Activated B cell treated with CpG ODN at 0.5 μM for 24 hours (primary cell): ENCODE measurements at regions not wholly inside any gene's neighbourhood (a gene's known extent, or its start where the extent isn't known, plus 50 kb on each side); places are given as distances from the start of the nearest gene placed in this dataset.

ENCODE experiments used
- ATAC-seq: fragments of 200-7000 bp; cut with Tn5 transposase; one replicate; pipeline ENCODE4 v1.10.0; 2021; ENCODE audit warnings: low read depth, mild to moderate bottlenecking, moderate library complexity
- CTCF ChIA-PET: fragments of 350-600 bp; sonication (Branson Sonifier 250); formaldehyde crosslinking; loops from one replicate; lab custom pipeline; 2021; ENCODE audit warnings: antibody characterized with exemption; lab: Charles Lee
- POLR2A ChIA-PET: fragments of 350-600 bp; sonication (Branson Sonifier 250); formaldehyde crosslinking; loops from one replicate; lab custom pipeline; 2021; ENCODE audit warnings: antibody characterized with exemption; lab: Charles Lee
- DNase-seq: peaks from one replicate; pipeline ENCODE4 v3.0.0; 2022
- H3K27ac Mint-ChIP-seq: one replicate; pipeline ENCODE4 v1.8.0; 2020; ENCODE audit warnings: mixed read lengths
- H3K27me3 Mint-ChIP-seq: one replicate; pipeline ENCODE4 v1.8.0; 2021; ENCODE audit warnings: mixed read lengths
- H3K36me3 Mint-ChIP-seq: one replicate; pipeline ENCODE4 v1.8.0; 2021; ENCODE audit warnings: low read depth, mixed read lengths
- H3K4me1 Mint-ChIP-seq: one replicate; pipeline ENCODE4 v1.8.0; 2021; ENCODE audit warnings: mixed read lengths
- H3K4me3 Mint-ChIP-seq: one replicate; pipeline ENCODE4 v1.8.0; 2020; ENCODE audit warnings: mild to moderate bottlenecking, mixed read lengths
- H3K9me3 Mint-ChIP-seq: one replicate; pipeline ENCODE4 v1.8.0; 2020; ENCODE audit warnings: mixed read lengths
- intact Hi-C: fragments of 100-400 bp; cut with micrococcal nuclease; formaldehyde crosslinking; loops from one replicate; pipeline ENCODE4 v1.15.1; 2024
- TF ChIP-seq, protein P1 (sequence below): fragments of 200-600 bp; IDR thresholded peaks from one replicate; pipeline ENCODE4 v1.8.0; 2022; ENCODE audit warnings: antibody characterized with exemption, mild to moderate bottlenecking

DNA sequence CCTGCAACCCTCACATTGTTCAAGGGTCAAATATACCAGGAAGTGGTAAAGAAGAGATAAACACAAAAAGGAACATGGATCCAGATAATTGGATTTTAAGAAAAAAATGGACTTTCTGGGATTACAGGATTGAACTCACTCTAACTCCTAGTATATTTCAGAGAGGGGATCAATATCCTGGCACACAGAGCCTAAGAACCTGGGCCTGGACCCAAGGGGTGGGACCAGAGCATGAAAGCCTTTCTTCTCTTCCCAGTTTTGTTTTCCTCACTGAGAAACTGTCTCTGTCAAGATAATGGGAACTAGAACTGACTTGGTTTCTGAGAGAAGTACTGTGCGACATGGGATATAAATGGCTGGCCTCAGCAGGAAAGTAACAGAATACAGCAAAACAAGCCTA lies 422.8 kb upstream of the STXBP6 start:
- Mint-ChIP-seq H3K9me3 (peaks cover 2% of the 10 kb centered on the region), H3K36me3 (no peaks in the 10 kb centered on the region), H3K27ac (no peak overlapping the region), H3K27me3 (no peaks in the 10 kb centered on the region), H3K4me1 (no peaks in the 10 kb centered on the region), H3K4me3 (no peak overlapping the region)
- intact Hi-C loops = no loop called here
- ATAC-seq = no peak
- POLR2A ChIA-PET = no interaction called here
- DNase-seq = no peak
- TF ChIP-seq, protein P1, sequence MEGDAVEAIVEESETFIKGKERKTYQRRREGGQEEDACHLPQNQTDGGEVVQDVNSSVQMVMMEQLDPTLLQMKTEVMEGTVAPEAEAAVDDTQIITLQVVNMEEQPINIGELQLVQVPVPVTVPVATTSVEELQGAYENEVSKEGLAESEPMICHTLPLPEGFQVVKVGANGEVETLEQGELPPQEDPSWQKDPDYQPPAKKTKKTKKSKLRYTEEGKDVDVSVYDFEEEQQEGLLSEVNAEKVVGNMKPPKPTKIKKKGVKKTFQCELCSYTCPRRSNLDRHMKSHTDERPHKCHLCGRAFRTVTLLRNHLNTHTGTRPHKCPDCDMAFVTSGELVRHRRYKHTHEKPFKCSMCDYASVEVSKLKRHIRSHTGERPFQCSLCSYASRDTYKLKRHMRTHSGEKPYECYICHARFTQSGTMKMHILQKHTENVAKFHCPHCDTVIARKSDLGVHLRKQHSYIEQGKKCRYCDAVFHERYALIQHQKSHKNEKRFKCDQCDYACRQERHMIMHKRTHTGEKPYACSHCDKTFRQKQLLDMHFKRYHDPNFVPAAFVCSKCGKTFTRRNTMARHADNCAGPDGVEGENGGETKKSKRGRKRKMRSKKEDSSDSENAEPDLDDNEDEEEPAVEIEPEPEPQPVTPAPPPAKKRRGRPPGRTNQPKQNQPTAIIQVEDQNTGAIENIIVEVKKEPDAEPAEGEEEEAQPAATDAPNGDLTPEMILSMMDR = no peak
- CTCF ChIA-PET = no interaction called here

DNA sequence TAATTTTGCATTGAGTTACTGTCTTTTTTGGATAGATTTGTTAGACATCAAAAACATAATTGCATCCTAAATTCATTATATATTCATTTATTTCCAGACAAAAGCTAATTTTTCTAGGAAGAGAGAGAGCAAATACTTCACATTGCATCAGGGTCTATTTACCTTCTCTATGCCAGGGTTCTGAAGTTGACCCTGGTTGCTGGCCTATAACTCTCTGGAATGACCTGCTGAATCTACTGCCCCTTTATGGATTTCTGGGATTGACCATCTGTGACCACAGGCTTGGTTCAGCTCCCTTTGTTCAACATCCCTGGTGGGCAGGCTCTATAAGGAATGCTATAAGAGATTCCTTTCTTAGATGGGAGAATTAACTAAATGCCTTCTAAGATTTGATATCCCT lies 414.8 kb upstream of the STXBP6 start:
- ATAC-seq (no peak), DNase-seq (no peak)
- Mint-ChIP-seq H3K27ac (no peak overlapping the region), H3K4me1 (no peaks in the 10 kb centered on the region), H3K4me3 (no peak overlapping the region), H3K27me3 (no peaks in the 10 kb centered on the region), H3K36me3 (no peaks in the 10 kb centered on the region), H3K9me3 (peaks cover 9% of the 10 kb centered on the region)
- intact Hi-C loops = no loop called here
- TF ChIP-seq, protein P1 = no peak
- CTCF ChIA-PET = no interaction called here
- POLR2A ChIA-PET = no interaction called here

DNA sequence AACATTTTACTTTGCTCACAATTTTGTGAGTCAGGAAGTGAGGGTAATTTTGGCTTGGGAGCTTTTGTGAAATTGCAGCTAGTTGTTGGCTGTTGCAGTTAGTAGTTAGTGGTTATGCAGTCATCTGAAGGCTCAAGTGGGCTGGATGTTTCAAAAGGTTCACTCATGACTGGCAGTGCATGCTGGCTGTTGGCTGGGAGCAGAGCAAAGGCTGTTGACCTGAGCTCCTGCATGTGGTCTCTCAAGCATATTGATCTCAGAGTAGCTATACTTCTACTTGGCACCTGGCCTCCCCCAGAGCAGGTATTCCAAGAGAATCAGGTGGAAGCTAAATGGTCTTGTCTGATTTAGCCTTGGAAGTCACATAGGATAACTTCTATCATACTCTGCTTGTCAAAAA lies 414.1 kb upstream of the STXBP6 start:
- no peaks in the 10 kb centered on the region for H3K4me1 Mint-ChIP-seq
- ChIA-PET POLR2A (no interaction called here), CTCF (no interaction called here)
- H3K4me3 Mint-ChIP-seq = no peak overlapping the region
- no peak for ATAC-seq
- H3K27me3 Mint-ChIP-seq = no peaks in the 10 kb centered on the region
- no peak for DNase-seq
- no peaks in the 10 kb centered on the region for H3K36me3 Mint-ChIP-seq
- intact Hi-C loops = no loop called here
- TF ChIP-seq, protein P1 = no peak
- no peak overlapping the region for H3K27ac Mint-ChIP-seq
- peaks cover 9% of the 10 kb centered on the region for H3K9me3 Mint-ChIP-seq

DNA sequence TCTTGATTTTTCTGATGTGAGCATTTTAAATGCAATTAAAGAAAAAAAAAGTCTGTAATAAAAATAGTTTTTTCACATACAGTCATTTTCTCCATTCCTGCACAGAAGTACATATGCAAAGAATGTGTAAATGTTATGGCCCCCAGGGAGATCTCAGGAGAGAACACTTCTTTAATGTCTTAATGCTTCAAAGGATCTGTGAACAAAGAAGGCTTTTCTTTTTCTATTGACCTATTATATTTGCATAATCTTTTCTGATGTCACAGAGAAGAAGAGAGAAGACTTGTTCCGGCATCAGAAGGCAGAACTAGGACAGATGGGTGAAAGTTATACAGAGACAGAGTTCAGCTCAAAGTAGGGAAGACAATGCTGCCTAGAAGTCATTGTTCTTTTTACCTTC lies 413.5 kb upstream of the STXBP6 start:
- no peak for ATAC-seq
- no peaks in the 10 kb centered on the region for H3K27me3 Mint-ChIP-seq
- H3K4me1 Mint-ChIP-seq = no peaks in the 10 kb centered on the region
- H3K4me3 Mint-ChIP-seq = no peak overlapping the region
- TF ChIP-seq, protein P1 = no peak
- intact Hi-C loops = no loop called here
- H3K9me3 Mint-ChIP-seq = peaks cover 9% of the 10 kb centered on the region
- ChIA-PET CTCF (no interaction called here), POLR2A (no interaction called here)
- no peak overlapping the region for H3K27ac Mint-ChIP-seq
- no peaks in the 10 kb centered on the region for H3K36me3 Mint-ChIP-seq
- DNase-seq = no peak

DNA sequence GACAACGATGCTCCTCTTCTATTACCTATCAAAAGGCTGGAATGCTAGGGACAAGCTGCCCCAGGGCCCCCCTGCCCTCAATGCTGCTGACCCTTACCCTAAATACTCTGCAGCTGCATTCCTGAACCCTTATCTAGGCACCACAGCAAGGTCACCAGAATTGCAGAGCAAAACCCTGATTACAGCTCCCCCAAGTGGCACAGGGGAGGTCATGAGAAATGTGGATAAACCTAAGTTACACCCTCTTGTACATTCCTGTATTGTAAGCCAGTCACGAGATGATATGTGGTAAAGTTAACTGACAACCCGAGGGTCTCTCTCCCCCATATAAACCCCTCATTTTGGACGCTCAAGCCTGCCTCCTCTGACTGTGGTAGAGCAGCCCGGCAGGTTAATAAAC lies 411.8 kb upstream of the STXBP6 start:
- intact Hi-C loops = no loop called here
- TF ChIP-seq, protein P1 = no peak
- ATAC-seq (no peak), DNase-seq (no peak)
- Mint-ChIP-seq H3K4me3 (no peak overlapping the region), H3K27ac (no peak overlapping the region), H3K4me1 (no peaks in the 10 kb centered on the region), H3K9me3 (peaks cover 9% of the 10 kb centered on the region), H3K36me3 (no peaks in the 10 kb centered on the region), H3K27me3 (no peaks in the 10 kb centered on the region)
- ChIA-PET POLR2A (no interaction called here), CTCF (no interaction called here)
